ENCODE measurements at regions not wholly inside any gene's neighbourhood (a gene's known extent, or its start where the extent isn't known, plus 50 kb on each side); places are given as distances from the start of the nearest gene placed in this dataset.

GRCh38 chr3:146308222-146308621 lies 57.3 kb upstream of the PLSCR4 start:
- H3K27ac ChIP-seq, result no peak overlapping the region
- no peaks in the 10 kb centered on the region for H3K36me3 ChIP-seq
- H3K9me3 ChIP-seq (ENCODE audit: severe bottlenecking), result no peaks in the 10 kb centered on the region
- DNase-seq, result no peak
- no peak overlapping the region for H3K4me3 ChIP-seq (ENCODE audit: low read depth, low read length)
- no peak for TF ChIP-seq CTCF (IDR thresholded peaks at IDR 0.05; ENCODE audit: low read depth, low read length)
- H3K27me3 ChIP-seq (ENCODE audit: insufficient read depth, low read depth, severe bottlenecking), result no peaks in the 10 kb centered on the region

- DNase-seq, result no peak
- Histone ChIP-seq H3K27ac (no peak overlapping the region), H3K27me3 (ENCODE audit: insufficient read depth, low read depth, severe bottlenecking) (no peaks in the 10 kb centered on the region), H3K9me3 (ENCODE audit: severe bottlenecking) (no peaks in the 10 kb centered on the region), H3K36me3 (no peaks in the 10 kb centered on the region), H3K4me3 (ENCODE audit: low read depth, low read length) (no peak overlapping the region)
- TF ChIP-seq CTCF (IDR thresholded peaks at IDR 0.05; ENCODE audit: low read depth, low read length), result no peak
Measured at GRCh38 chr3:146307456-146307725, 56.5 kb upstream of the PLSCR4 start.

GRCh38 chr3:146306656-146307455 lies 56.0 kb upstream of the PLSCR4 start:
- H3K9me3 ChIP-seq (ENCODE audit: severe bottlenecking), result no peaks in the 10 kb centered on the region
- H3K36me3 ChIP-seq, result no peaks in the 10 kb centered on the region
- no peak for TF ChIP-seq CTCF (IDR thresholded peaks at IDR 0.05; ENCODE audit: low read depth, low read length)
- H3K4me3 ChIP-seq (ENCODE audit: low read depth, low read length), result no peak overlapping the region
- no peak for DNase-seq
- no peaks in the 10 kb centered on the region for H3K27me3 ChIP-seq (ENCODE audit: insufficient read depth, low read depth, severe bottlenecking)
- H3K27ac ChIP-seq, result no peak overlapping the region

GRCh38 chr3:146305808-146306423 lies 55.0 kb upstream of the PLSCR4 start:
- Histone ChIP-seq H3K9me3 (ENCODE audit: severe bottlenecking) (no peaks in the 10 kb centered on the region), H3K4me3 (ENCODE audit: low read depth, low read length) (no peak overlapping the region), H3K27ac (no peak overlapping the region), H3K27me3 (ENCODE audit: insufficient read depth, low read depth, severe bottlenecking) (no peaks in the 10 kb centered on the region), H3K36me3 (no peaks in the 10 kb centered on the region)
- no peak for TF ChIP-seq CTCF (IDR thresholded peaks at IDR 0.05; ENCODE audit: low read depth, low read length)
- DNase-seq, result no peak

GRCh38 chr3:146300768-146301167 lies 49.9 kb upstream of the PLSCR4 start:
- no peaks in the 10 kb centered on the region for H3K36me3 ChIP-seq
- no peaks in the 10 kb centered on the region for H3K27me3 ChIP-seq (ENCODE audit: insufficient read depth, low read depth, severe bottlenecking)
- H3K4me3 ChIP-seq (ENCODE audit: low read depth, low read length), result no peak overlapping the region
- H3K27ac ChIP-seq, result no peak overlapping the region
- no peak for DNase-seq
- H3K9me3 ChIP-seq (ENCODE audit: severe bottlenecking), result no peaks in the 10 kb centered on the region
- TF ChIP-seq CTCF (IDR thresholded peaks at IDR 0.05; ENCODE audit: low read depth, low read length), result no peak

Measured in WERI-Rb-1 (cell line).